A549 (cell line): ENCODE measurements at regions not wholly inside any gene's neighbourhood (a gene's known extent, or its start where the extent isn't known, plus 50 kb on each side); places are given as distances from the start of the nearest gene placed in this dataset.

Experiments used
- ATAC-seq, 2 experiments: fragments of 200-7000 bp in 1 of 2; fragments of >200 bp in 1 of 2; cut with Nextera tagmentation in 1 of 2; cut with Tn5 transposase in 1 of 2; 3 replicates each; pipeline versions ENCODE4 v1.8.0 to v1.9.1; 2018 to 2020; ENCODE audit warnings: mild to moderate bottlenecking in 1 of 2, moderate library complexity in 1 of 2
- CTCF ChIA-PET: fragments of 300-600 bp; sonication (Branson Sonifier 250); formaldehyde crosslinking; extraction: SDS; loops from one replicate; lab custom pipeline; 2021; ENCODE audit warnings: antibody characterized with exemption, inconsistent platforms; lab: Yijun Ruan, JAX
- POLR2A ChIA-PET: fragments of 350-600 bp; formaldehyde crosslinking; extraction: SDS; loops from one replicate; lab custom pipeline; 2021; ENCODE audit warnings: antibody characterized with exemption, inconsistent platforms; lab: Yijun Ruan, JAX
- DNase-seq, 2 experiments: peaks; one replicate each; pipeline versions ENCODE4 v3.0.0 to v3.0.0-alpha.2; 2011 to 2016; ENCODE audit warnings: low read depth in 1 of 2, low spot score in 1 of 2
- FAIRE-seq: peaks from 2 replicates; lab custom pipeline; 2011; peaks lifted over from hg19 to GRCh38; lab: Jason Lieb, UNC
- H3K27ac ChIP-seq, 2 experiments: fragments of >200 bp; sonication (Bioruptor Twin); formaldehyde crosslinking; 3 replicates each; pipeline ENCODE4 v1.5.1; 2016 to 2017
- H3K4me1 ChIP-seq: fragments of >200 bp; sonication (Bioruptor Twin); formaldehyde crosslinking; 3 replicates; pipeline ENCODE4 v1.6.1; 2016
- H3K4me2 ChIP-seq: fragments of >200 bp; sonication (Bioruptor Twin); formaldehyde crosslinking; 3 replicates; pipeline ENCODE4 v1.6.1; 2016
- H3K4me3 ChIP-seq: fragments of >200 bp; sonication (Bioruptor Twin); formaldehyde crosslinking; 3 replicates; pipeline ENCODE4 v1.5.1; 2016
- H3K9me3 ChIP-seq: fragments of >200 bp; sonication (Bioruptor Twin); formaldehyde crosslinking; 3 replicates; pipeline ENCODE4 v1.6.1; 2016
- CHD4 ChIP-seq: fragments of 200-600 bp; sonication (generic); IDR thresholded peaks from 2 replicates; pipeline ENCODE4 v1.6.1; 2016; ENCODE audit warnings: antibody characterized with exemption, mild to moderate bottlenecking, borderline replicate concordance
- EHF ChIP-seq: fragments of 250-450 bp; sonication (Bioruptor Pico); IDR thresholded peaks from 2 replicates; pipeline ENCODE4 v1.5.0; 2020; ENCODE audit warnings: mild to moderate bottlenecking
- EP300 ChIP-seq, 2 experiments: fragments of >200 bp; sonication (Bioruptor Twin); formaldehyde crosslinking; IDR thresholded peaks; 2 replicates in 1 of 2; 3 replicates in 1 of 2; pipeline ENCODE4 v1.6.1; 2016 to 2017
- FOSL2 ChIP-seq, 2 experiments: fragments of 450-650 bp in 1 of 2; fragments of >200 bp in 1 of 2; sonication (Bioruptor Twin) in 1 of 2; formaldehyde crosslinking; IDR thresholded peaks; 2 replicates each; pipeline versions ENCODE4 v1.5.0 to v1.6.1; 2016 to 2020; ENCODE audit warnings: mild to moderate bottlenecking in 1 of 2, moderate library complexity in 1 of 2
- HOXB5 ChIP-seq: fragments of 250-450 bp; sonication (Bioruptor Pico); IDR thresholded peaks from 2 replicates; pipeline ENCODE4 v1.5.0; 2020; ENCODE audit warnings: mild to moderate bottlenecking, moderate library complexity
- JUN ChIP-seq, 2 experiments: fragments of >200 bp; sonication (Bioruptor Twin); formaldehyde crosslinking; IDR thresholded peaks; 2 replicates in 1 of 2; 3 replicates in 1 of 2; pipeline ENCODE4 v1.6.1; 2016 to 2017
- KDM5A ChIP-seq: fragments of 200-600 bp; sonication (generic); IDR thresholded peaks from 2 replicates; pipeline ENCODE4 v1.6.1; 2016; ENCODE audit warnings: antibody characterized with exemption, mild to moderate bottlenecking
- NFE2L2 ChIP-seq: fragments of 150-350 bp; conservative IDR thresholded peaks from 2 replicates; pipeline ENCODE4 v1.6.1; 2014; ENCODE audit warnings: low read length
- PHF8 ChIP-seq: fragments of 200-600 bp; sonication (generic); IDR thresholded peaks from 2 replicates; pipeline ENCODE4 v1.6.1; 2016; ENCODE audit warnings: low read depth, mild to moderate bottlenecking, antibody characterized with exemption, moderate library complexity, borderline replicate concordance
- RAD21 ChIP-seq, 2 experiments: fragments of >200 bp in 1 of 2; sonication (Bioruptor Twin) in 1 of 2; formaldehyde crosslinking in 1 of 2; IDR thresholded peaks in 1 of 2; conservative IDR thresholded peaks in 1 of 2; 2 replicates in 1 of 2; 3 replicates in 1 of 2; pipeline ENCODE4 v1.6.1; 2012 to 2018; ENCODE audit warnings: inconsistent platforms in 1 of 2
- RCOR1 ChIP-seq: fragments of 150-350 bp; IDR thresholded peaks from 2 replicates; pipeline ENCODE4 v1.6.1; 2014; ENCODE audit warnings: antibody characterized with exemption, low read length, low read depth
- RNF2 ChIP-seq: fragments of 200-600 bp; sonication (generic); IDR thresholded peaks from 2 replicates; pipeline ENCODE4 v1.6.1; 2016; ENCODE audit warnings: low read depth, mild to moderate bottlenecking, antibody characterized with exemption, moderate library complexity, borderline replicate concordance
- ZFP36 ChIP-seq: fragments of 450-650 bp; IDR thresholded peaks from 2 replicates; pipeline ENCODE4 v1.6.1; 2014; ENCODE audit warnings: borderline replicate concordance; ENCODE audit not compliant: partially characterized antibody
- ZSCAN20 ChIP-seq: fragments of 250-450 bp; sonication (Bioruptor Pico); IDR thresholded peaks from 2 replicates; pipeline ENCODE4 v1.8.0; 2022; ENCODE audit warnings: mild to moderate bottlenecking, moderate library complexity
- WGBS: methylation state at CpG from one replicate; pipeline ENCODE4 v1.1.6; 2017; ENCODE audit errors: missing lambda C conversion rate; 5-methylcytosine and 5-hydroxymethylcytosine counted together
- TF ChIP-seq, protein P1 (sequence below): fragments of 450-650 bp; IDR thresholded peaks from 2 replicates; pipeline ENCODE4 v1.6.1; 2014; ENCODE audit warnings: antibody characterized with exemption
- TF ChIP-seq, protein P2 (sequence below): fragments of 250-450 bp; sonication (Bioruptor Pico); IDR thresholded peaks from 2 replicates; pipeline ENCODE4 v1.5.0; 2020; ENCODE audit warnings: low read depth, mild to moderate bottlenecking, moderate library complexity

DNA sequence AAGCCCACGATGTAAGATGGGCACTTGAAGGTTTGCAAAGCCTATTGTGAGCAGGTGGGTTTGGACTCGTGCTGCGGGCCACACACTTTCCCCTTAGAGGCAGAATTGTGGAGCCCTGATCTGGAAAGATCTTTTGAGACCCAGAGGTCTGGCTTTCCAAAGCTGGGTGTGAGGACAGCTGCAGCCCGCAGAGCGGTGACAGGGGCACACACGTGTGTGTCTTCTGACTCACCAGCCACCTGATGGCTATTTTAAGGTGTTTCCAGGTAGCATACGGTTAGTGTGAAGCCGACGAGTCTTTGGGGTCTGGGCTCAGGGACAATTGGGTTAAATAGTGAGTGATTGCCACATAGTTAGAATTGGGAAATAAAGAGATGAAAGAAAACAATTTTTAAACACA is 108.9 kb upstream of the GSE1 start:
- H3K4me1 ChIP-seq = no peaks in the 10 kb centered on the region
- 77% methylated on average over 9 of the region's 9 CpGs for WGBS
- ChIA-PET CTCF (interaction anchor here (1.3 to 6.4 kb wide), 3 partner anchors 13 to 23 kb away, joined by 3 to 61 read pairs (median 3); no protein-coding TSS in a partner anchor), POLR2A (no interaction called here)
- TF ChIP-seq RCOR1 (no peak), RNF2 (no peak)
- H3K9me3 ChIP-seq = no peaks in the 10 kb centered on the region
- FAIRE-seq (no peak), DNase-seq (no peak), ATAC-seq (no peak)
- H3K4me3 ChIP-seq = no peak overlapping the region
- H3K27ac ChIP-seq = no peak overlapping the region
- H3K4me2 ChIP-seq = no peak overlapping the region

DNA sequence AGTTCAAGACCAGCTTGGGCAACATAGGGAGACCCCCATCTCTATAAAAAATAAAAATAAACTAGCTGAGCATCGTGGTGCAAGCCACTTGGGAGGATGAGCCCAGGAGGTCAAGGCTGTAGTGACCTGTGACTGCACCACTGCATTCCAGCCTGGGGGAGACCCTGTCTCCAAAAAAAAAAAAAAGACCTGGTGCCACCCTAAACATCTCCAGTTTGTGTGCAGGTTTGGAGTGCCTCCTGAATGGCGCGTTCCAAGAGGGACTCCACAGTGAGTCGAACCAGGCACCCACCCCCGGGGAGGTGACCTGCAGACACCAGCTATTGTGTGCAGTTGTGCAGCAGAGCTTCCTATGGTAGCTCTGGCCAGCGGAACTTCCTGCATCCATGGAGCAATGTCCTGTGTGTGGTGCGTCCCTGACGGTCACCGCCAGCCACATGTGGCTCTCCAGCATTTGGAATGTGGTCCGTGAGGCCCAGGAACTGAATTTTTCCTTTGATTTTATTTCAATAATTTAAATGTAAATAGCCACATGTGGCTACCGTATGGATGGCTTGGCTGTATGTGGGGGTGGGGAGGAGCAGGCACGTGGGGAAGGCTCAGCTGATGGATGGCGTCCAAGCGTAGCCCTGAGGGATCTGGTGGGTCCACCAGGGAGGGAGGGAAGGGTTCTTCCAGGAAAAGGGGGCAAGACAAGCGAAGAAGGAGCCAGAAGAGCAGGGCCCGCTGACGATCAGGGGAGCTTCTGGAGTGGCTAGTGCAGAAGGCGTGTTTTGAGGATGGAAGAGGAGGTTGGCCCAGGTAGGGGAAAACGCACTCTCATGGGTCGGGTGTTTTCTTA is 107.1 kb upstream of the GSE1 start:
- ATAC-seq = no peak
- no peak for FAIRE-seq
- Histone ChIP-seq H3K4me1 (no peaks in the 10 kb centered on the region), H3K4me3 (no peak overlapping the region), H3K27ac (no peak overlapping the region), H3K4me2 (no peak overlapping the region)
- whole genome bisulfite sequencing = 85% methylated on average over 20 of the region's 20 CpGs
- POLR2A ChIA-PET = no interaction called here
- CTCF ChIA-PET = interaction anchor here (0.6 to 2.4 kb wide), 6 partner anchors 15 to 52 kb away, joined by 3 to 11 read pairs (median 3); no protein-coding TSS in a partner anchor
- TF ChIP-seq NFE2L2 (no peak), RNF2 (no peak), RAD21 (conservative IDR thresholded peaks at IDR 0.05 in 1 of 2, IDR thresholded peaks at IDR 0.05 in 1 of 2) (no peak), EP300 (IDR thresholded peaks at IDR 0.05) (no peak), FOSL2 (IDR thresholded peaks at IDR 0.05) (no peak), FOSL2 (CRISPR knock-in tag; IDR thresholded peaks at IDR 0.05) (no peak), KDM5A (no peak), PHF8 (no peak), HOXB5 (CRISPR knock-in tag) (no peak), JUN (IDR thresholded peaks at IDR 0.05) (no peak), ZFP36 (no peak)
- TF ChIP-seq, protein P1, sequence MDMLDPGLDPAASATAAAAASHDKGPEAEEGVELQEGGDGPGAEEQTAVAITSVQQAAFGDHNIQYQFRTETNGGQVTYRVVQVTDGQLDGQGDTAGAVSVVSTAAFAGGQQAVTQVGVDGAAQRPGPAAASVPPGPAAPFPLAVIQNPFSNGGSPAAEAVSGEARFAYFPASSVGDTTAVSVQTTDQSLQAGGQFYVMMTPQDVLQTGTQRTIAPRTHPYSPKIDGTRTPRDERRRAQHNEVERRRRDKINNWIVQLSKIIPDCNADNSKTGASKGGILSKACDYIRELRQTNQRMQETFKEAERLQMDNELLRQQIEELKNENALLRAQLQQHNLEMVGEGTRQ = no peak
- TF ChIP-seq, all 56 proteins: peak for 0
- DNase-seq = no peak
- no peaks in the 10 kb centered on the region for H3K9me3 ChIP-seq

DNA sequence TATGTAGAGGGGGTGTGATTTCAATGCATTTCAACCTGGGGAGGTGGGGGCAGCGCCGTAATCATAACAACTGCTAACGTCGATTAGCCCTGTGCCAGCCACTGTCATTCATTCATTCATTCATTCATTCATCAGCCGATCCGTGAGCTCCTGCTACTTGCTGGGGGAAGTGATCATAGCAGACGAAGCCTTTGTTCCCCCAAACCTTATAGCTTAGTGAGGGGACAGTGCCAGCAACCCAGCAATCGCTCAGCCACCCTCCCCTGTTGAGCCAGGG is 106.5 kb upstream of the GSE1 start:
- Histone ChIP-seq H3K4me3 (no peak overlapping the region), H3K27ac (no peak overlapping the region), H3K4me2 (no peak overlapping the region), H3K9me3 (no peaks in the 10 kb centered on the region), H3K4me1 (no peaks in the 10 kb centered on the region)
- 91% methylated on average over 8 of the region's 8 CpGs for WGBS
- no peak for ATAC-seq
- POLR2A ChIA-PET = no interaction called here
- CTCF ChIA-PET = interaction anchor here (0.6 to 2.4 kb wide), 3 partner anchors 16 to 41 kb away, joined by 3 to 11 read pairs (median 3); no protein-coding TSS in a partner anchor
- no peak for FAIRE-seq
- TF ChIP-seq NFE2L2 (no peak), KDM5A (no peak), CHD4 (no peak), RAD21 (conservative IDR thresholded peaks at IDR 0.05 in 1 of 2, IDR thresholded peaks at IDR 0.05 in 1 of 2) (no peak), EHF (no peak)
- DNase-seq = no peak

DNA sequence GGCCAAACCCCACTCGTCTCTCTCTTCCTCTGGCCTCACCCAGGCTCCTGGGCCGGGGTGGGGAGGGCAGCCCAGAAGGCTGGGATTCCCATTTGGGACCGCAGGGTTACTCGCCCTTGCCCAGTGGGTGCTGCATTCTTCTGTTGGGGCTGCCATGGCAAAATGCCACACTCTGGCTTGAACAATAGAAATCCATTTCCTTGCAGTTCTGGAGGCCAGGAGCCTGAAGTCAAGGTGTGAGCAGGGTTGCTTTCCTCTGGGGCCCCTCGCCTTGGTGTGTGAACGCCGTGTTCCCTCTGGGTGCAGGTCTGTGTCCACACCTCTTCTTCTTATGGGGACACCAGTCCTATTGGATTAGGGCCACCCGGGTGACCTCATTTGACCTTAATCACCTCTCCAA is 105.8 kb upstream of the GSE1 start:
- 76% methylated on average over 8 of the region's 8 CpGs for WGBS
- Histone ChIP-seq H3K9me3 (no peaks in the 10 kb centered on the region), H3K27ac (peak overlapping the region in 1 of 2 experiments; percentile 25; a peak in 1 of 6 replicates), H3K4me1 (no peaks in the 10 kb centered on the region), H3K4me3 (no peak overlapping the region), H3K4me2 (no peak overlapping the region)
- DNase-seq (no peak), FAIRE-seq (no peak), ATAC-seq (no peak)
- CTCF ChIA-PET = interaction anchor here (1.1 to 2.5 kb wide), 4 partner anchors 12 to 393 kb away, joined by 3 to 12 read pairs (median 7); no protein-coding TSS in a partner anchor
- TF ChIP-seq, protein P2, sequence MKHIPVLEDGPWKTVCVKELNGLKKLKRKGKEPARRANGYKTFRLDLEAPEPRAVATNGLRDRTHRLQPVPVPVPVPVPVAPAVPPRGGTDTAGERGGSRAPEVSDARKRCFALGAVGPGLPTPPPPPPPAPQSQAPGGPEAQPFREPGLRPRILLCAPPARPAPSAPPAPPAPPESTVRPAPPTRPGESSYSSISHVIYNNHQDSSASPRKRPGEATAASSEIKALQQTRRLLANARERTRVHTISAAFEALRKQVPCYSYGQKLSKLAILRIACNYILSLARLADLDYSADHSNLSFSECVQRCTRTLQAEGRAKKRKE (CRISPR knock-in tag) = no peak
- TF ChIP-seq JUN (IDR thresholded peaks at IDR 0.05) (no peak), HOXB5 (CRISPR knock-in tag) (no peak), ZSCAN20 (no peak)
- POLR2A ChIA-PET = no interaction called here
